Lung (tissue), 11 donors: ENCODE measurements at regions not wholly inside any gene's neighbourhood (a gene's known extent, or its start where the extent isn't known, plus 50 kb on each side); places are given as distances from the start of the nearest gene placed in this dataset.
"Not testable (repeated sequence)": the region's sequence is repeated elsewhere in the genome, so short reads cannot be mapped to it uniquely, and the experiment has no call there.

ENCODE experiments used
- ATAC-seq: fragments of 200-7000 bp; cut with Tn5 transposase; one replicate; pipeline ENCODE4 v1.9.1; 2020; ENCODE audit warnings: moderate number of reproducible peaks; ENCODE audit not compliant: insufficient read depth, low FRiP score
- DNase-seq, 3 donors: peaks; one replicate each; pipeline ENCODE4 v3.0.0-alpha.2; 2013 to 2017
- H3K27ac ChIP-seq, 2 donors: one replicate each; pipeline ENCODE4 v1.5.1; 2013; ENCODE audit warnings: mild to moderate bottlenecking in 2 of 2, moderate library complexity in 2 of 2, control low read depth in 1 of 2, inconsistent platforms in 1 of 2, low read depth in 1 of 2, low read length in 1 of 2
- H3K27me3 ChIP-seq, 3 donors: one replicate each; pipeline ENCODE4 v1.5.1; 2013; ENCODE audit warnings: low read length in 2 of 3; ENCODE audit not compliant: control insufficient read depth in 3 of 3, insufficient read depth in 3 of 3
- H3K36me3 ChIP-seq, 4 donors: one replicate each; pipeline ENCODE4 v1.5.1; 2013; ENCODE audit warnings: low read length in 4 of 4, mild to moderate bottlenecking in 1 of 4, moderate library complexity in 1 of 4; ENCODE audit not compliant: control insufficient read depth in 4 of 4, insufficient read depth in 4 of 4
- H3K4me1 ChIP-seq, 5 donors: one replicate each; pipeline ENCODE4 v1.5.1; 2013; ENCODE audit warnings: low read length in 5 of 5, mild to moderate bottlenecking in 2 of 5, moderate library complexity in 1 of 5; ENCODE audit not compliant: control insufficient read depth in 5 of 5, insufficient read depth in 5 of 5
- H3K4me3 ChIP-seq: one replicate; pipeline ENCODE4 v1.5.1; 2013; ENCODE audit warnings: mild to moderate bottlenecking, control low read depth, moderate library complexity
- H3K9ac ChIP-seq, 2 donors: one replicate each; pipeline ENCODE4 v1.5.1; 2013; ENCODE audit warnings: low read length in 2 of 2, control low read depth in 1 of 2; ENCODE audit not compliant: insufficient read depth in 1 of 2
- H3K9me3 ChIP-seq, 4 donors: one replicate each; pipeline ENCODE4 v1.5.1; 2013; ENCODE audit warnings: low read length in 3 of 4, mild to moderate bottlenecking in 1 of 4, moderate library complexity in 1 of 4; ENCODE audit not compliant: control insufficient read depth in 4 of 4, insufficient read depth in 3 of 4
- WGBS, 2 donors: extraction: QIAGEN DNeasy Blood & Tissue Kit; methylation state at CpG; one replicate each; pipeline ENCODE4 v1.1.7; 2013; 5-methylcytosine and 5-hydroxymethylcytosine counted together
- TF ChIP-seq, protein P1 (sequence below): IDR thresholded peaks from 2 replicates; pipeline ENCODE4 v1.5.1; 2012; ENCODE audit warnings: mild to moderate bottlenecking; ENCODE audit errors: control extremely low read depth, extremely low read depth
- donor health status: control.
- donor health status: control.
- donor health status: Bipolar disorder and iron deficiency.
- donor health status: healthy.
- donor health status: DM: yes; HTN: yes; CAD: no.

DNA sequence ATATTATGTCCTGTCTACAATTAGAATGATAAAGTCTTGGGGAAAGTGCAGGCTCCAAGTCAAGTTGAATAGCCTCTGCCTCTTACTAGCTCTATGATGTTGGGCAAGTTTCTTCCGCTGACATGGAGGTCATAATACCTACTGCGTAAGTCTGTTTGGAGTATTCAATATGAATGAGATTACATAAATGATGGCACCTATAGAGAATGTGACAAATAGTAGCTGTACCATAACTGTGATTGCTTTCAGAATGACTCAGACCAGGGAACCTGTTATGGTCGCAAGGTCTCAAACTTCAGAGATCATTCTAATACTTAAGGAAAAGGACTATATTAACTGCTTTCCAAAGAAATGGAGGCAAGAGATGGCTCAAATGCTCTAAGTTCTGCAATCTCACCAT is 94.0 kb upstream of the ABCA1 start:
- Histone ChIP-seq H3K4me1 (no peaks in the 10 kb centered on the region), H3K36me3 (no peaks in the 10 kb centered on the region), H3K9me3 (no peaks in the 10 kb centered on the region), H3K4me3 (no peak overlapping the region), H3K27ac (no peak overlapping the region), H3K27me3 (no peaks in the 10 kb centered on the region), H3K9ac (no peak overlapping the region)
- DNase-seq (no peak), ATAC-seq (no peak)
- 90 to 94% methylated on average over 3 of the region's 3 CpGs for WGBS, 2 donors
- TF ChIP-seq, protein P1, sequence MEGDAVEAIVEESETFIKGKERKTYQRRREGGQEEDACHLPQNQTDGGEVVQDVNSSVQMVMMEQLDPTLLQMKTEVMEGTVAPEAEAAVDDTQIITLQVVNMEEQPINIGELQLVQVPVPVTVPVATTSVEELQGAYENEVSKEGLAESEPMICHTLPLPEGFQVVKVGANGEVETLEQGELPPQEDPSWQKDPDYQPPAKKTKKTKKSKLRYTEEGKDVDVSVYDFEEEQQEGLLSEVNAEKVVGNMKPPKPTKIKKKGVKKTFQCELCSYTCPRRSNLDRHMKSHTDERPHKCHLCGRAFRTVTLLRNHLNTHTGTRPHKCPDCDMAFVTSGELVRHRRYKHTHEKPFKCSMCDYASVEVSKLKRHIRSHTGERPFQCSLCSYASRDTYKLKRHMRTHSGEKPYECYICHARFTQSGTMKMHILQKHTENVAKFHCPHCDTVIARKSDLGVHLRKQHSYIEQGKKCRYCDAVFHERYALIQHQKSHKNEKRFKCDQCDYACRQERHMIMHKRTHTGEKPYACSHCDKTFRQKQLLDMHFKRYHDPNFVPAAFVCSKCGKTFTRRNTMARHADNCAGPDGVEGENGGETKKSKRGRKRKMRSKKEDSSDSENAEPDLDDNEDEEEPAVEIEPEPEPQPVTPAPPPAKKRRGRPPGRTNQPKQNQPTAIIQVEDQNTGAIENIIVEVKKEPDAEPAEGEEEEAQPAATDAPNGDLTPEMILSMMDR = no peak

- not testable (repeated sequence) for H3K27me3 ChIP-seq, H3K36me3 ChIP-seq, H3K27ac ChIP-seq, H3K9ac ChIP-seq, DNase-seq, H3K4me3 ChIP-seq, ATAC-seq, H3K4me1 ChIP-seq, H3K9me3 ChIP-seq
- WGBS, 2 donors = 96 to 98% methylated on average over 5 of the region's 5 CpGs
Measured at GRCh38 chr9:105022545-105022944, 94.6 kb upstream of the ABCA1 start.

DNA sequence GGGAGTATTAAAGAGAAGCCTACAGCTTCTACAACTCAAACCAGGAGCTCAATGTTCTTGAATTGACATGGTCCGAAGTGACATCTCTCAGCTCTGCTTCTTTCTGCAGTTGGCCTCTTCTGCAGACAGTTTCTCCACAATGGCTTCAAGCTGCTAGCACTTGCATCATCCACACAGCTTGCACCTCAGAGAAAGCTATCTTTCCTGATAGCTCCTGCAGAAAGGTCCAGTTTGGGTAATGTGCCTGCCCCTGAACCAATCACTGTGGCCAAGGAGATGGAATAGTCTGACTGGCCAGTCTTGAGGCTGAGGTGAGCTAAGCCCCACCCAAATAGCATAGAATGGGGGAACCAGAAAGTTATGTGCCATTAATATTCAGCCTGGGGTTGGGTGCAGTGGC is 95.8 kb upstream of the ABCA1 start:
- TF ChIP-seq, protein P1 = no peak
- Histone ChIP-seq H3K27me3 (no peaks in the 10 kb centered on the region), H3K27ac (no peak overlapping the region), H3K4me1 (no peaks in the 10 kb centered on the region), H3K9me3 (no peaks in the 10 kb centered on the region), H3K36me3 (no peaks in the 10 kb centered on the region), H3K9ac (no peak overlapping the region), H3K4me3 (no peak overlapping the region)
- ATAC-seq (no peak), DNase-seq (no peak)
- WGBS, 2 donors = 56 to 90% methylated on average over 1 of the region's 1 CpG

DNA sequence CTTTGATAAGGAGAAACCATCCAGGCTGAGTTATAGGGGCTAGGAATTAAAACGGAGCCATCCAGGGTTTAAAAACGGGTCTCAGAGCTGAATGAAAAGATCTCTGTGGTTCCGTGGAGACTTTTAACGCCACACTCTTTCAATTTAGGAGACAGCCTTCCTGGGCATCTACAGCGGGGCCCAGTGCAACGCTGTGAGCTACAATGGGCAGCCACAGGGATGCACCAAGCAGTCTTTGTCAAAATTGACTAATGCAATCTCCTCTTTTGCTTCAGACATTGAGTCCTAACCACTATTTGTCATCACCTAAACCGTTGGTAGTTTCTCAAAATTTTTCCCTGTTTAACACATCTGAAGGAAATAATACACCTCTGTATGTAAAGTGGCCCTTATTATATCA is 96.6 kb upstream of the ABCA1 start:
- H3K27ac ChIP-seq = no peak overlapping the region
- no peaks in the 10 kb centered on the region for H3K27me3 ChIP-seq
- WGBS, 2 donors = 55 to 76% methylated on average over 7 of the region's 7 CpGs
- no peak for DNase-seq
- H3K9me3 ChIP-seq = no peaks in the 10 kb centered on the region
- H3K36me3 ChIP-seq = no peaks in the 10 kb centered on the region
- TF ChIP-seq, protein P1 = no peak
- no peak for ATAC-seq
- H3K9ac ChIP-seq = no peak overlapping the region
- no peak overlapping the region for H3K4me3 ChIP-seq
- H3K4me1 ChIP-seq = no peaks in the 10 kb centered on the region
